ENCODE measurements at regions not wholly inside any gene's neighbourhood (a gene's known extent, or its start where the extent isn't known, plus 50 kb on each side); places are given as distances from the start of the nearest gene placed in this dataset.

DNA sequence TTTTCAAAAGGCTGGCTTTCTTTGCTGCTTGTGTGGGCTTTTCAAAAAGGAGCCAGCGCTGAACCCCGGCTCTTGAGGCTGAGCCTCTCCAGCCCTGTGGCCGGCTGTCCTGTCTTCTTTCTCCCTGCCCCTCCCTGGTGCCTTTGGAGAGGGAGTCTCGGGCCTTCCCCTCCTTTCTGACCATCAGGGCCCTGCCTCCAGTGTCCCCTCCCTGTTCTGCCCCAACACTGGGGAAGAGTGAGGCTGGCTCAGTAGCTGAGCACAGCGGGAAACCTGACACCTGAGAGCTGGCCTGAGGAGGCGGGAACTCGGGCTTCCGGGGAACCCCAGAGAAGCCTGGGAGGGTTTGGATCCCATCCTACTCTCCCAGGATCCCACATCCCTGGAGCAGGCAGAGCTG, 232.1 kb downstream of the LOXHD1 start:
- ChIA-PET POLR2A (ENCODE audit: unreplicated experiment) (no interaction called here), CTCF (no interaction called here)
- no peak for TF ChIP-seq CTCF (conservative IDR thresholded peaks at IDR 0.05; ENCODE audit: low read depth, low read length)
- no peak for TF ChIP-seq EZH2 (IDR thresholded peaks at IDR 0.05; ENCODE audit: low read length, unreplicated experiment)
- TF ChIP-seq EZH2phosphoT487 (IDR thresholded peaks at IDR 0.05; ENCODE audit: borderline replicate concordance, low read length) = no peak
- H3K36me3 ChIP-seq (ENCODE audit: low read depth, low read length) = no peaks in the 10 kb centered on the region
- intact Hi-C loops (cut with micrococcal nuclease) = no loop called here
- no peak overlapping the region for H3K4me2 ChIP-seq (ENCODE audit: low read length)
- ATAC-seq (no peak), DNase-seq (no peak)
- H3K9ac ChIP-seq (ENCODE audit: low read length) = no peak overlapping the region
- H4K20me1 ChIP-seq (ENCODE audit: low read length) = no peaks in the 10 kb centered on the region
- H3F3A ChIP-seq (ENCODE audit: low read length, unreplicated experiment) = no peaks in the 10 kb centered on the region
- no peak overlapping the region for H2AFZ ChIP-seq (ENCODE audit: low read length)
- H3K27ac ChIP-seq (ENCODE audit: low read length) = no peak overlapping the region
- H3K9me2 ChIP-seq (replicated peaks; ENCODE audit: low read length) = no peaks in the 10 kb centered on the region
- no peak overlapping the region for H3K4me3 ChIP-seq (ENCODE audit: low read length)
- no peaks in the 10 kb centered on the region for H3K79me2 ChIP-seq (ENCODE audit: low read length)
- H3K9me3 ChIP-seq (ENCODE audit: low read length) = no peaks in the 10 kb centered on the region
- H3K27me3 ChIP-seq (ENCODE audit: low read length) = no peaks in the 10 kb centered on the region
- H3K4me1 ChIP-seq (ENCODE audit: insufficient read depth, low read length) = no peaks in the 10 kb centered on the region
- no TSS peak for BruUV-seq (replicated peaks)

- H3K9me3 ChIP-seq (ENCODE audit: low read length) = no peaks in the 10 kb centered on the region
- no TSS peak for BruUV-seq (replicated peaks)
- no peak overlapping the region for H3K4me3 ChIP-seq (ENCODE audit: low read length)
- DNase-seq = no peak
- H3K4me1 ChIP-seq (ENCODE audit: insufficient read depth, low read length) = no peaks in the 10 kb centered on the region
- H3K9ac ChIP-seq (ENCODE audit: low read length) = no peak overlapping the region
- no peak for ATAC-seq
- no peaks in the 10 kb centered on the region for H4K20me1 ChIP-seq (ENCODE audit: low read length)
- TF ChIP-seq CTCF (conservative IDR thresholded peaks at IDR 0.05; ENCODE audit: low read depth, low read length) (no peak), EZH2phosphoT487 (IDR thresholded peaks at IDR 0.05; ENCODE audit: borderline replicate concordance, low read length) (no peak), EZH2 (IDR thresholded peaks at IDR 0.05; ENCODE audit: low read length, unreplicated experiment) (no peak)
- H3K9me2 ChIP-seq (replicated peaks; ENCODE audit: low read length) = no peaks in the 10 kb centered on the region
- no peak overlapping the region for H2AFZ ChIP-seq (ENCODE audit: low read length)
- intact Hi-C loops (cut with micrococcal nuclease) = no loop called here
- no peak overlapping the region for H3K4me2 ChIP-seq (ENCODE audit: low read length)
- H3K79me2 ChIP-seq (ENCODE audit: low read length) = no peaks in the 10 kb centered on the region
- no peak overlapping the region for H3K27ac ChIP-seq (ENCODE audit: low read length)
- POLR2A ChIA-PET (ENCODE audit: unreplicated experiment) = no interaction called here
- CTCF ChIA-PET = no interaction called here
- no peaks in the 10 kb centered on the region for H3F3A ChIP-seq (ENCODE audit: low read length, unreplicated experiment)
- no peaks in the 10 kb centered on the region for H3K36me3 ChIP-seq (ENCODE audit: low read depth, low read length)
- H3K27me3 ChIP-seq (ENCODE audit: low read length) = no peaks in the 10 kb centered on the region
Measured at GRCh38 chr18:46425511-46425910, 231.5 kb downstream of the LOXHD1 start.

DNA sequence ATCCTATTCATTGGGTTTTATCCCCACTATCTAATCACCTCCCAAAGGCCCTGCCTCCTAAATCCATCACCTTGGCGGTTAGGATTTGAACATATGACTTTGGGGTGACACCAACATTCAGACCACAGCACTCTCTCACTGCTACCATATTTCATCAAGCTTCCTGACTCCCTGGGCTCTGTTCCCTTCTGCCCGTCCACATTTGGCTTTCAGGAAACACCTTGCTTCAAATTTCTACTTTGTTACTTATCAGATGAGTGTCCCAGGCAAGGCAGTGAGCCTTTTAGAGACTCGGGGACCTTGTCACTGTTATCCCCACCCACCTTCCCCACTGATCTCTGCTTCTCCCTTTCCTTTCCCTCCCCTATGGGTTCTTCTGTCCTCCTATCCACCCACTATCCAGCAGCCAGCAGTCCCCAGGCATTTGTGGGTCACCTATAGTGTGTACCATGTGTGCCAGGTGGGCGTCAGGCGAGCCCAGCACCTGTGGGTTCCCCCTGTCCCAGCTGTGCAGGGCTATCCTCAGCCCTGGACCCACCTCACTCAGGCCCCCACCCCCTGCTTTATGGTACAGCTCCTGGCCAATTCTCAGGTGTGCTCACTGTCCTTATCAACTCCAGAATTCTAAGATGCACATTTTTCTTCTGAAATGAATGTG, 230.9 kb downstream of the LOXHD1 start:
- no peaks in the 10 kb centered on the region for H3K9me2 ChIP-seq (replicated peaks; ENCODE audit: low read length)
- no peak for TF ChIP-seq EZH2phosphoT487 (IDR thresholded peaks at IDR 0.05; ENCODE audit: borderline replicate concordance, low read length)
- TF ChIP-seq CTCF (conservative IDR thresholded peaks at IDR 0.05; ENCODE audit: low read depth, low read length) = no peak
- TF ChIP-seq EZH2 (IDR thresholded peaks at IDR 0.05; ENCODE audit: low read length, unreplicated experiment) = no peak
- BruUV-seq (replicated peaks) = no TSS peak
- no peaks in the 10 kb centered on the region for H3K27me3 ChIP-seq (ENCODE audit: low read length)
- no peaks in the 10 kb centered on the region for H3K4me1 ChIP-seq (ENCODE audit: insufficient read depth, low read length)
- H3K4me3 ChIP-seq (ENCODE audit: low read length) = no peak overlapping the region
- ChIA-PET POLR2A (ENCODE audit: unreplicated experiment) (no interaction called here), CTCF (no interaction called here)
- H3K4me2 ChIP-seq (ENCODE audit: low read length) = no peak overlapping the region
- intact Hi-C loops (cut with micrococcal nuclease) = no loop called here
- ATAC-seq (no peak), DNase-seq (no peak)
- no peaks in the 10 kb centered on the region for H3K36me3 ChIP-seq (ENCODE audit: low read depth, low read length)
- H3K9ac ChIP-seq (ENCODE audit: low read length) = no peak overlapping the region
- no peak overlapping the region for H2AFZ ChIP-seq (ENCODE audit: low read length)
- H4K20me1 ChIP-seq (ENCODE audit: low read length) = no peaks in the 10 kb centered on the region
- H3F3A ChIP-seq (ENCODE audit: low read length, unreplicated experiment) = no peaks in the 10 kb centered on the region
- no peaks in the 10 kb centered on the region for H3K9me3 ChIP-seq (ENCODE audit: low read length)
- no peaks in the 10 kb centered on the region for H3K79me2 ChIP-seq (ENCODE audit: low read length)
- H3K27ac ChIP-seq (ENCODE audit: low read length) = no peak overlapping the region
